HL-60 (cell line): ENCODE measurements at regions not wholly inside any gene's neighbourhood (a gene's known extent, or its start where the extent isn't known, plus 50 kb on each side); places are given as distances from the start of the nearest gene placed in this dataset.

ENCODE experiments used
- DNase-seq, 2 experiments: peaks; one replicate each; pipeline ENCODE4 v3.0.0-alpha.2; 2010 to 2020; ENCODE audit warnings: low read depth in 1 of 2, low spot score in 1 of 2
- H3K27ac ChIP-seq: fragments of 250-450 bp; sonication (Bioruptor Pico); replicated peaks from 2 replicates; pipeline ENCODE4 v1.5.1; 2020; ENCODE audit warnings: mild to moderate bottlenecking, moderate library complexity
- H3K27me3 ChIP-seq: fragments of 250-450 bp; sonication (Bioruptor Pico); 2 replicates; pipeline ENCODE4 v1.5.1; 2021; ENCODE audit warnings: mild to moderate bottlenecking, moderate library complexity; ENCODE audit not compliant: insufficient read depth, poor library complexity, severe bottlenecking
- H3K4me3 ChIP-seq: replicated peaks from 2 replicates; pipeline ENCODE4 v1.5.1; 2011; ENCODE audit warnings: mild to moderate bottlenecking, control low read depth, low read length; ENCODE audit not compliant: insufficient read depth
- GABPA ChIP-seq: IDR thresholded peaks from 2 replicates; pipeline ENCODE4 v1.6.1; 2012; ENCODE audit warnings: low read depth
- POLR2AphosphoS5 ChIP-seq: IDR thresholded peaks from 2 replicates; pipeline ENCODE4 v1.6.1; 2012; ENCODE audit warnings: low read depth
- SPI1 ChIP-seq: IDR thresholded peaks from 2 replicates; pipeline ENCODE4 v1.6.1; 2012; ENCODE audit warnings: low read depth, mild to moderate bottlenecking, borderline replicate concordance
- TF ChIP-seq, protein P1 (sequence below): IDR thresholded peaks from one replicate; pipeline ENCODE4 v1.5.1; 2011; ENCODE audit warnings: low read length, control low read depth, inconsistent platforms; ENCODE audit not compliant: insufficient read depth
- TF ChIP-seq, protein P2 (sequence below): IDR thresholded peaks from 2 replicates; pipeline ENCODE4 v1.6.1; 2012; ENCODE audit warnings: low read depth; ENCODE audit not compliant: insufficient replicate concordance

DNA sequence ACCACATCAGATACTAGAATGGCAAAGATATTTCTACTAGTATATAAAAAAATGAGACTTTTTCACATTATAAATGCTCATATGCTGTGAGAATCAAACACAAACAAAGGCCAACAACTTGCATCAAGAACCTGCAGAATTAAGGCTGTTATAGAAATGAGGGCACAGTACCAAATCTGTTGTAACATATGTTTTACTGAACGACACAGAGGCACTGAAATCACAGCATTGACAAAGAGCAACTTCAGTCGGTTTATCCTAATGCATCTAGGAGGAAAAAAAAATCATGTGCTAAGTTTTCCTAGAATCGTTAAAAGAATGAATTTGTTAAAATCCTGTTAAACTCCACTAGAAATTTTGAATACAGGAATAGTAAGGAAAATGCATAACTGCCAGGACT is 617.4 kb upstream of the NETO1 start:
- no peaks in the 10 kb centered on the region for H3K27me3 ChIP-seq
- TF ChIP-seq, protein P1, sequence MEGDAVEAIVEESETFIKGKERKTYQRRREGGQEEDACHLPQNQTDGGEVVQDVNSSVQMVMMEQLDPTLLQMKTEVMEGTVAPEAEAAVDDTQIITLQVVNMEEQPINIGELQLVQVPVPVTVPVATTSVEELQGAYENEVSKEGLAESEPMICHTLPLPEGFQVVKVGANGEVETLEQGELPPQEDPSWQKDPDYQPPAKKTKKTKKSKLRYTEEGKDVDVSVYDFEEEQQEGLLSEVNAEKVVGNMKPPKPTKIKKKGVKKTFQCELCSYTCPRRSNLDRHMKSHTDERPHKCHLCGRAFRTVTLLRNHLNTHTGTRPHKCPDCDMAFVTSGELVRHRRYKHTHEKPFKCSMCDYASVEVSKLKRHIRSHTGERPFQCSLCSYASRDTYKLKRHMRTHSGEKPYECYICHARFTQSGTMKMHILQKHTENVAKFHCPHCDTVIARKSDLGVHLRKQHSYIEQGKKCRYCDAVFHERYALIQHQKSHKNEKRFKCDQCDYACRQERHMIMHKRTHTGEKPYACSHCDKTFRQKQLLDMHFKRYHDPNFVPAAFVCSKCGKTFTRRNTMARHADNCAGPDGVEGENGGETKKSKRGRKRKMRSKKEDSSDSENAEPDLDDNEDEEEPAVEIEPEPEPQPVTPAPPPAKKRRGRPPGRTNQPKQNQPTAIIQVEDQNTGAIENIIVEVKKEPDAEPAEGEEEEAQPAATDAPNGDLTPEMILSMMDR: no peak
- TF ChIP-seq POLR2AphosphoS5 (no peak), GABPA (no peak), SPI1 (no peak)
- TF ChIP-seq, protein P2, sequence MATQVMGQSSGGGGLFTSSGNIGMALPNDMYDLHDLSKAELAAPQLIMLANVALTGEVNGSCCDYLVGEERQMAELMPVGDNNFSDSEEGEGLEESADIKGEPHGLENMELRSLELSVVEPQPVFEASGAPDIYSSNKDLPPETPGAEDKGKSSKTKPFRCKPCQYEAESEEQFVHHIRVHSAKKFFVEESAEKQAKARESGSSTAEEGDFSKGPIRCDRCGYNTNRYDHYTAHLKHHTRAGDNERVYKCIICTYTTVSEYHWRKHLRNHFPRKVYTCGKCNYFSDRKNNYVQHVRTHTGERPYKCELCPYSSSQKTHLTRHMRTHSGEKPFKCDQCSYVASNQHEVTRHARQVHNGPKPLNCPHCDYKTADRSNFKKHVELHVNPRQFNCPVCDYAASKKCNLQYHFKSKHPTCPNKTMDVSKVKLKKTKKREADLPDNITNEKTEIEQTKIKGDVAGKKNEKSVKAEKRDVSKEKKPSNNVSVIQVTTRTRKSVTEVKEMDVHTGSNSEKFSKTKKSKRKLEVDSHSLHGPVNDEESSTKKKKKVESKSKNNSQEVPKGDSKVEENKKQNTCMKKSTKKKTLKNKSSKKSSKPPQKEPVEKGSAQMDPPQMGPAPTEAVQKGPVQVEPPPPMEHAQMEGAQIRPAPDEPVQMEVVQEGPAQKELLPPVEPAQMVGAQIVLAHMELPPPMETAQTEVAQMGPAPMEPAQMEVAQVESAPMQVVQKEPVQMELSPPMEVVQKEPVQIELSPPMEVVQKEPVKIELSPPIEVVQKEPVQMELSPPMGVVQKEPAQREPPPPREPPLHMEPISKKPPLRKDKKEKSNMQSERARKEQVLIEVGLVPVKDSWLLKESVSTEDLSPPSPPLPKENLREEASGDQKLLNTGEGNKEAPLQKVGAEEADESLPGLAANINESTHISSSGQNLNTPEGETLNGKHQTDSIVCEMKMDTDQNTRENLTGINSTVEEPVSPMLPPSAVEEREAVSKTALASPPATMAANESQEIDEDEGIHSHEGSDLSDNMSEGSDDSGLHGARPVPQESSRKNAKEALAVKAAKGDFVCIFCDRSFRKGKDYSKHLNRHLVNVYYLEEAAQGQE: no peak
- no peak overlapping the region for H3K27ac ChIP-seq
- no peak for DNase-seq
- no peak overlapping the region for H3K4me3 ChIP-seq

DNA sequence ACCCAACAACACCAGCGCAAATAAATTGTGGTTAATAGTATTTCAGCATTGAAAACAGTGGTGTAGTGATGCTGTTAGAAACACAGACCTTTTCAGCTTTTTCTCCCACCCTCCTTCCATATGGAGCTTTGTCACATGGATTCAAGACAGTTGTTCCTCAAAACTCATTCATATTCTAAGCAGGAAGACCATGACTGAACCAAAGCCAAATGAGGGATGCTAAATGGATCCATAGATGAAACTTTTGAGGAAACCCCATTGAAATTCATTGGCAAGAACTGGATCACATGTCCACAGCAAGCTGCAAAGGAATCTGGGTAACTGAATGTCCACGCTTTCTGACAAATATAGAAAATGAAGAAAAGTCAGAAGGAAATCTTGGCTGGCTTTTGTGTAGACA is 615.1 kb upstream of the NETO1 start:
- no peak for TF ChIP-seq POLR2AphosphoS5
- TF ChIP-seq SPI1: no peak
- TF ChIP-seq, protein P2: no peak
- TF ChIP-seq, protein P1: no peak
- no peak for TF ChIP-seq GABPA
- H3K27me3 ChIP-seq: no peaks in the 10 kb centered on the region
- no peak overlapping the region for H3K27ac ChIP-seq
- H3K4me3 ChIP-seq: no peak overlapping the region
- DNase-seq: no peak

DNA sequence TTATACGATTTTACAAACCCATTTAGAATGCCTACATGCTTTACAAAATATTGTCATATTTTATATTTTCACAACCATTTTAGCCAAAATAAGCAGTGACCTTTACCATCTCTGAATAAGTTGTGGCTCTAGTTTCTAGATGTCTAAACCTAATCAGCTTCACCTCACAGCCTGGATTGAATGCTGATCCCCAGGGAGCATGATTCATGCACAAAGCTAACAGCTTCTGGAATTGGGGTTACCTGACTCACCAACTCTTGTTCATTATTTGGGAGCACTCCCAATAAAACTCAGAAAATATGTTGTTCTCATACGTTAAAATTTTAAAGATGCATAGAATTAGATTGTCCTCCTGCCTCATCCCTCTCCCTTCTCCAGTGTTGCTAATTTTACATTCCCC is 611.7 kb upstream of the NETO1 start:
- DNase-seq: no peak
- TF ChIP-seq SPI1 (no peak), POLR2AphosphoS5 (no peak), GABPA (no peak)
- TF ChIP-seq, protein P1: no peak
- TF ChIP-seq, protein P2: no peak
- Histone ChIP-seq H3K27me3 (no peaks in the 10 kb centered on the region), H3K27ac (no peak overlapping the region), H3K4me3 (no peak overlapping the region)
